ENCODE measurements at regions not wholly inside any gene's neighbourhood (a gene's known extent, or its start where the extent isn't known, plus 50 kb on each side); places are given as distances from the start of the nearest gene placed in this dataset.

- H2BK5ac ChIP-seq (ENCODE audit: low read length) = no peak overlapping the region
- H3K27ac ChIP-seq (ENCODE audit: low read depth, low read length) = no peak overlapping the region
- no peak overlapping the region for H3K4ac ChIP-seq (ENCODE audit: low read depth, low read length)
- no peak overlapping the region for H2AK5ac ChIP-seq (ENCODE audit: low read length)
- no peak overlapping the region for H3K56ac ChIP-seq (ENCODE audit: low read length)
- DNase-seq = no peak
- no peak overlapping the region for H4K8ac ChIP-seq (ENCODE audit: low read depth, low read length)
- no peak overlapping the region for H3K4me2 ChIP-seq (ENCODE audit: low read length)
- no peaks in the 10 kb centered on the region for H3K79me1 ChIP-seq (ENCODE audit: low read length)
- no peaks in the 10 kb centered on the region for H3K36me3 ChIP-seq (ENCODE audit: control insufficient read depth, insufficient read depth, low read length)
- H3K27me3 ChIP-seq (ENCODE audit: insufficient read depth, low read length, poor library complexity) = no peaks in the 10 kb centered on the region
- H3K23ac ChIP-seq (ENCODE audit: low read length) = no peak overlapping the region
- no peak overlapping the region for H4K5ac ChIP-seq (ENCODE audit: low read length)
- no peaks in the 10 kb centered on the region for H3K4me1 ChIP-seq (ENCODE audit: control insufficient read depth, low read depth, low read length)
- no peak overlapping the region for H3K4me3 ChIP-seq (ENCODE audit: low read length)
- H3K18ac ChIP-seq (ENCODE audit: low read length) = no peak overlapping the region
- no peak overlapping the region for H3K9ac ChIP-seq (ENCODE audit: low read length)
- WGBS (ENCODE audit: extremely low coverage, insufficient coverage, low lambda C conversion rate) = no CpG with 5 or more reads among the region's 18 CpGs
- no peak overlapping the region for H2BK120ac ChIP-seq (ENCODE audit: low read depth, low read length)
- no peaks in the 10 kb centered on the region for H3K79me2 ChIP-seq (ENCODE audit: control insufficient read depth, insufficient read depth, low read length)
- H2BK15ac ChIP-seq (replicated peaks; ENCODE audit: low read depth) = no peak overlapping the region
These were observed 64.6 kb downstream of the LINC01488 start for GRCh38 chr11:69545976-69546617.

- Histone ChIP-seq H3K9ac (ENCODE audit: low read length) (no peak overlapping the region), H2BK5ac (ENCODE audit: low read length) (no peak overlapping the region), H4K8ac (ENCODE audit: low read depth, low read length) (no peak overlapping the region), H3K56ac (ENCODE audit: low read length) (no peak overlapping the region), H3K4me1 (ENCODE audit: control insufficient read depth, low read depth, low read length) (no peaks in the 10 kb centered on the region), H3K4ac (ENCODE audit: low read depth, low read length) (no peak overlapping the region), H3K23ac (ENCODE audit: low read length) (no peak overlapping the region), H3K4me2 (ENCODE audit: low read length) (no peak overlapping the region), H3K27me3 (ENCODE audit: insufficient read depth, low read length, poor library complexity) (no peaks in the 10 kb centered on the region), H2AK5ac (ENCODE audit: low read length) (no peak overlapping the region), H3K4me3 (ENCODE audit: low read length) (no peak overlapping the region), H2BK15ac (replicated peaks; ENCODE audit: low read depth) (no peak overlapping the region), H2BK120ac (ENCODE audit: low read depth, low read length) (no peak overlapping the region), H3K79me2 (ENCODE audit: control insufficient read depth, insufficient read depth, low read length) (no peaks in the 10 kb centered on the region), H3K18ac (ENCODE audit: low read length) (no peak overlapping the region), H4K5ac (ENCODE audit: low read length) (no peak overlapping the region), H3K79me1 (ENCODE audit: low read length) (no peaks in the 10 kb centered on the region), H3K27ac (ENCODE audit: low read depth, low read length) (no peak overlapping the region), H3K36me3 (ENCODE audit: control insufficient read depth, insufficient read depth, low read length) (no peaks in the 10 kb centered on the region)
- DNase-seq = no peak
- WGBS (ENCODE audit: extremely low coverage, insufficient coverage, low lambda C conversion rate) = no CpG with 5 or more reads among the region's 16 CpGs
These were observed 65.4 kb downstream of the LINC01488 start for GRCh38 chr11:69546735-69547370.

- Histone ChIP-seq H3K4me3 (ENCODE audit: low read length) (no peak overlapping the region), H3K79me1 (ENCODE audit: low read length) (no peaks in the 10 kb centered on the region), H3K56ac (ENCODE audit: low read length) (no peak overlapping the region), H3K18ac (ENCODE audit: low read length) (no peak overlapping the region), H2AK5ac (ENCODE audit: low read length) (no peak overlapping the region), H2BK5ac (ENCODE audit: low read length) (no peak overlapping the region), H3K36me3 (ENCODE audit: control insufficient read depth, insufficient read depth, low read length) (no peaks in the 10 kb centered on the region), H3K9ac (ENCODE audit: low read length) (no peak overlapping the region), H3K23ac (ENCODE audit: low read length) (no peak overlapping the region), H2BK15ac (replicated peaks; ENCODE audit: low read depth) (no peak overlapping the region), H3K79me2 (ENCODE audit: control insufficient read depth, insufficient read depth, low read length) (no peaks in the 10 kb centered on the region), H2BK120ac (ENCODE audit: low read depth, low read length) (no peak overlapping the region), H3K4me1 (ENCODE audit: control insufficient read depth, low read depth, low read length) (no peaks in the 10 kb centered on the region), H3K4ac (ENCODE audit: low read depth, low read length) (no peak overlapping the region), H3K4me2 (ENCODE audit: low read length) (no peak overlapping the region), H4K8ac (ENCODE audit: low read depth, low read length) (no peak overlapping the region), H3K27me3 (ENCODE audit: insufficient read depth, low read length, poor library complexity) (no peaks in the 10 kb centered on the region), H4K5ac (ENCODE audit: low read length) (no peak overlapping the region), H3K27ac (ENCODE audit: low read depth, low read length) (no peak overlapping the region)
- WGBS (ENCODE audit: extremely low coverage, insufficient coverage, low lambda C conversion rate) = no CpG with 5 or more reads among the region's 1 CpG
- no peak for DNase-seq
These were observed 69.4 kb downstream of the LINC01488 start for GRCh38 chr11:69550846-69551245.

- Histone ChIP-seq H3K79me2 (ENCODE audit: control insufficient read depth, insufficient read depth, low read length) (no peaks in the 10 kb centered on the region), H3K27me3 (ENCODE audit: insufficient read depth, low read length, poor library complexity) (no peaks in the 10 kb centered on the region), H3K56ac (ENCODE audit: low read length) (no peak overlapping the region), H2BK120ac (ENCODE audit: low read depth, low read length) (no peak overlapping the region), H3K4ac (ENCODE audit: low read depth, low read length) (no peak overlapping the region), H3K4me1 (ENCODE audit: control insufficient read depth, low read depth, low read length) (no peaks in the 10 kb centered on the region), H3K4me2 (ENCODE audit: low read length) (no peak overlapping the region), H3K4me3 (ENCODE audit: low read length) (no peak overlapping the region), H2BK15ac (replicated peaks; ENCODE audit: low read depth) (no peak overlapping the region), H3K23ac (ENCODE audit: low read length) (no peak overlapping the region), H3K27ac (ENCODE audit: low read depth, low read length) (no peak overlapping the region), H4K5ac (ENCODE audit: low read length) (no peak overlapping the region), H3K79me1 (ENCODE audit: low read length) (no peaks in the 10 kb centered on the region), H3K9ac (ENCODE audit: low read length) (no peak overlapping the region), H2AK5ac (ENCODE audit: low read length) (no peak overlapping the region), H4K8ac (ENCODE audit: low read depth, low read length) (no peak overlapping the region), H2BK5ac (ENCODE audit: low read length) (no peak overlapping the region), H3K18ac (ENCODE audit: low read length) (no peak overlapping the region), H3K36me3 (ENCODE audit: control insufficient read depth, insufficient read depth, low read length) (no peaks in the 10 kb centered on the region)
- no CpG with 5 or more reads among the region's 5 CpGs for WGBS (ENCODE audit: extremely low coverage, insufficient coverage, low lambda C conversion rate)
- DNase-seq = no peak
These were observed 70.5 kb downstream of the LINC01488 start for GRCh38 chr11:69551963-69552362.

GRCh38 chr11:69552951-69553350, 71.5 kb downstream of the LINC01488 start:
- Histone ChIP-seq H2AK5ac (ENCODE audit: low read length) (no peak overlapping the region), H2BK5ac (ENCODE audit: low read length) (no peak overlapping the region), H3K4me3 (ENCODE audit: low read length) (no peak overlapping the region), H3K18ac (ENCODE audit: low read length) (no peak overlapping the region), H3K79me1 (ENCODE audit: low read length) (no peaks in the 10 kb centered on the region), H3K79me2 (ENCODE audit: control insufficient read depth, insufficient read depth, low read length) (no peaks in the 10 kb centered on the region), H4K8ac (ENCODE audit: low read depth, low read length) (no peak overlapping the region), H2BK120ac (ENCODE audit: low read depth, low read length) (no peak overlapping the region), H3K4me1 (ENCODE audit: control insufficient read depth, low read depth, low read length) (no peaks in the 10 kb centered on the region), H2BK15ac (replicated peaks; ENCODE audit: low read depth) (no peak overlapping the region), H3K27ac (ENCODE audit: low read depth, low read length) (no peak overlapping the region), H3K4me2 (ENCODE audit: low read length) (no peak overlapping the region), H3K9ac (ENCODE audit: low read length) (no peak overlapping the region), H3K36me3 (ENCODE audit: control insufficient read depth, insufficient read depth, low read length) (no peaks in the 10 kb centered on the region), H3K23ac (ENCODE audit: low read length) (no peak overlapping the region), H3K56ac (ENCODE audit: low read length) (no peak overlapping the region), H3K4ac (ENCODE audit: low read depth, low read length) (no peak overlapping the region), H3K27me3 (ENCODE audit: insufficient read depth, low read length, poor library complexity) (no peaks in the 10 kb centered on the region), H4K5ac (ENCODE audit: low read length) (no peak overlapping the region)
- DNase-seq = no peak
- no CpG with 5 or more reads among the region's 7 CpGs for WGBS (ENCODE audit: extremely low coverage, insufficient coverage, low lambda C conversion rate)

Data from mesendoderm (in vitro differentiated cells).